NCI-H128 (cell line): ENCODE measurements at regions not wholly inside any gene's neighbourhood (a gene's known extent, or its start where the extent isn't known, plus 50 kb on each side); places are given as distances from the start of the nearest gene placed in this dataset.

Experiments used
- DNase-seq: peaks from one replicate; lab custom pipeline; 2025; ENCODE audit not compliant: unreplicated experiment; lab: John Stamatoyannopoulos, UW

DNA sequence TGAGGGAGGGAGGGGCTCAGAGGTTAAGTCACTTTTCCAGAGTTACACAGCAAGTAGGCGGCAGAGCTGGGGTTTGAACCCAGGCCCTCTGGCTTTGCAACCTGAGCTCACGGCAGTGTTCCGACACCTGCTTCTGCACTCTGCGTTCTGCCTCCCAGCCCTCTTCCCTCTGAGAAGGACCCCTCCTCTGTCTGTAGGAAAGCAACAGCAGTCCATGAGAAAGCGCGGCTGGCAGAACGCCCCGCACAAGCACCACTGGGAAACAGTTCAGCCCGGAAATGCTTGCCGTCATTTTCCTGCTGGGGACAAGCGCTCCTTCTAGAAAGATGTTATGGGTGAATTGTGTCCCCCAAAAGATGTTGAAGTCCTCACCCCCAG lies 241.1 kb downstream of the NPHP4 start:
- DNase-seq: no peak

DNA sequence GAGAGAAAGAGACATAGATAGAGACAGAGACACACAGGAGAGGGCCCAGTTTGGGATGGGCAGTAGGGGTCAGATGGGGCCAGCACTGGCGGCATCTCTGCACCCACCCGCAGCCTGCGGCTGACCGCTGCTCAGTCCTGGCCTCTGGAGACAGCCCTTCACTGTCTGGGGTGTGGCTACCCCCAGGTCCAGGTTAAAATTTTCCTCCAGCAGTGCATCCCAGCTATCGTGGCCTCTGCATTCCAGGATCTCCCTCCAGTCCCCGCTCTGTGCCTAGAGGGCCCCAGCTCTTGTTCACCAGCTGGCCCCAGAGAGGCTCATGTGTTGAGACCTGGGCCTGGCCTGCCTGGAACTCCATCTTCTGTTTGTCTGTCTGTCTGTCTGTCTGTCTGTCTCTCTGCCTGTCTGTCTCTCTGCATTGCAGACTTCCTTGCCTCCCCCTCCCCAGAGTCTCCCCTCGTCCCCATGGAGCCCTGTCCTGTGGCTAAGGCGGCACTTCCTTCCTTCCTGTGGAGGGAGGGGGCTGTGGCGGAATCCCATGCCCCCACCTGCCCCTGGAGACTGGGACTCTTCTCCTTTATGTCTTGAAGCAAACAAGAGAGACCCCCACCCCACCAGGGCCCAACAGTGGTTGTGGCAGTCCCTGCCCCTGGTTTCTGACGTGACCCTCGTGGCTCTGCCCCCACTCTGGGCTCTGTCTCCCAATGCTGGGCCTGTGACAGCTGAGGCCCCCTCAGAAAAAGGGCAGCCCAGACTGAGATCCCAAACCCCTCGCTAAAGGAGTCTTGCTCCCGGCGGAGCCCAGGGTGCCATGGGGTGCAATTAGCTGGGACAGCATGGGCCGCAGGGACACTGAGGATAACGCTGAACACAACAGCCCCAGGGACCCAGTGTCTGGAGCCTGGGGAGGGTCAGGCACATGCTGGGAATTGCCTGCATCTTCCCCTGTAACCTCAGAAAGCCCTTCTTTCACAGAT lies 241.8 kb downstream of the NPHP4 start:
- DNase-seq: no peak

DNA sequence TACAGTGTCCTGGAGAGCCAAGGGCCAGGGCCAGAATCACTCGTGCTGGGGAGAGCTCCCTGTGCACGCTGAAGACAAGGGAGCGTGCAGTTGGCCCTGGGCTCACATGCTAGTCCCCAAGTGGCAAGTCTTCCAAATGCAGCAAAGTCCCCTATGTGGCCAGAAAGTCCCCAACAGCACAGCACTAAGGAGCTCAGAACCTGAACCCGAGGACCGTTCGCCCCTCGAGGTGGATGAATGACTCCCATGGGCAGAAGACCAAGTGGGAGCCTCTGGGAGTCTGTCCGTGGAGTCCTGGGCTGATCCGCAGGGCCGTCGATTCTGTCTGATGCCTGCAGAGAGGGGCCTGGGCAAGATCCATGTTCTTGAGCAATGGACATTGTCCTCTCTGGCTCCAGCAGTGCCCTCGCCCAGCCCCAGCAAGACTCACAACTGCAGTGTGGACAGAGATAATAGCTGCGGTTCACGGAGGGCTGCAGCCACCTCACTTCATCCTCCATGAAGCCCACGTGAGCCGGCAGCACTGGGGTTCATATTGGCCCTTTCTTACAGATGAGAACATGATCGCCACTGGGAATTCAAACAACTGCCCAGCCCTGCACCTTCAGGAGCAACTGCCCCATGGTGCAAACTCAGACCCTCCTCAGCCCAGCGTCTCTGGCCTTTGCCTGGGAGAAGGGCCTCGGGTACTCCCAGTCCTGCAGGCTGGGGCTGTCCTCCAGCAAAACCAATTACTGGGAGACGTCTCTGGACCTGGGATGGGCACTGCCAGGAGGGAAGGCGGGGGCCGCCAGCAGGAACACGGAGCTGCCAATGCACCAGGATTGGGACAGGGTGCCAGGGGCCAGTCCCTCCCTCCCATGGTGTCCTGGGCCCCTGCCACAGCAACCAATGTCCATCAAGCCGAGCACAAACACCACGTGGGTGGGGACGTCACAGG lies 243.7 kb downstream of the NPHP4 start:
- no peak for DNase-seq

DNA sequence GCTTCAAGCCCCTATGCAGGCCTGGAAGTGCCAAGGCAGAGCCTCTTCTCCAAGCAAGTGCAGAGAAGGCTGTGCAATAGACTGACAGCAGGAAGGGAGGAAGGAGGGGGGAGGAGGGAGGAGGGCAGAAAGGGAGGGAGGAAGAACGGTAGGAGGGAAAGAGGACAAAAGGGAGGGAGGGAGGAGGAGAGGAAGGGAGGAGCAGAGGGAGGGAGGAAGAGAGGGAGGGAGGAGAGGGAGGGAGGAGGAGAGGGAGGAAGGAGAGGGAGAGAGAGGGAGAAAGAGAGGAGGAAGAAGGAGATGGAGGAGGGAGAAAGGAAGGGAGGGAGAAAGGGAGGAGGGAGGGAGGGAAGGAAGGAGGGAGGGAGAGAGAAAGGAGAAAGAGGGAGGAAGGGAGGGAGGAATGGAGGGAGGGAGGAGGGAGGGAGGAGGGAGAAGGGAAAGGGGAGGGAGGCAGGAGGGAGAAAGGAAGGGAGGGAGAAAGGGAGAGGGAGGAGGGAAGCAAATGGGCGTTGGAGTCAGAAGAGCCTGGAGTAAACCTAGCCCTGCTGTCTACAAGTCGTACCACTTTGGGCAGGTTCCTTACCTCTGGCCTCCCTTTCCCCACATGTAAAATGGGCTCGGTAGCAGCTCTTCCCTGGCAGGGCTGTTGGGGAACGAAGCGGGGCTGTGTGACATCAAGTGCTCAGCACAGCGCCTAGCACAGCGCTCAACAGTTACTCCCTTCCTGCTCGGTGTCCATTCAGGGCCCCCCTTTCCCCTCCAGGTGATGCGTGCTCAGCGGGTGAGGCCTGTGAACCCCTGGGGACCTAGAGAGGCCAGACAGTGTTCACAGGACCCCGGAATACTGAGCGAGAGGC lies 244.6 kb downstream of the NPHP4 start:
- DNase-seq: no peak

DNA sequence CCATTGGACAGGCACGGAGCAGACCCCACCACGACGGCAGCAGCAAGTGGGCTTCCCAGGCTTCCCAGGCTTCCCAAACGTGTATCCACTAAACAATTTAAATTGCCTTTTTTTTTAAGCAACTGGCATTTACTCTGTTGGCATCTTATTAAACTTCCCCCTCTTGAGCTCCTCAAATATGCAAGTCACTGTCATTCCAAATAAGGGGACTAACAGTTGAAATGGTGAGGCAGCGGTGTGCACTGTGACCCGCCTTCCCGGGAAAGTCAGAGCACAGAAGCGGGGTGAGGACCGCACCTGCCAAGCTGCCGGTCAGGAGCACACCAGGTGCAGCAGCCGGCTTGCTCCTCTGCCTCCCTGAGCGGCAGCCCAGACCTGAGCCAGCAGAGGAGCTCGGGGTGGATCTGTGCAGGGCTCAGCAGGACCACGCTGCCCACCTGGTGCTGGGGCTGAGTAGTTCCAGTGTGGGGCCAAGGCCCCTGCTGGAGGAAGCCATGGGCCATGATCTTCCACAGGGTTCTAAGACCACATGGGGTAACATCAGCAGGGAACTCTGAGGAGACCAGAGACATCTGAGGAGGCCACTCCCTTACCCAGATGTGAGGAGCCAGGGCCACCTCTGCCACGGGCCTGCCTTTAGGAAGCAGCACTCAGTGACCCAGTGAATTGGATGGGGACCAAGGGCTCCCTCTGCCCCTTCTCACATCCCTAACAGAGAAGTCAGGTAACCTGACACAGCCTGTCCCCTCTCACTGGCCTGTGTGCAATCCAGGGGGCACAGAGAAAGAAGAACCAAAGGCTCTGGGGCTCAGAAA lies 245.4 kb downstream of the NPHP4 start:
- DNase-seq: no peak

DNA sequence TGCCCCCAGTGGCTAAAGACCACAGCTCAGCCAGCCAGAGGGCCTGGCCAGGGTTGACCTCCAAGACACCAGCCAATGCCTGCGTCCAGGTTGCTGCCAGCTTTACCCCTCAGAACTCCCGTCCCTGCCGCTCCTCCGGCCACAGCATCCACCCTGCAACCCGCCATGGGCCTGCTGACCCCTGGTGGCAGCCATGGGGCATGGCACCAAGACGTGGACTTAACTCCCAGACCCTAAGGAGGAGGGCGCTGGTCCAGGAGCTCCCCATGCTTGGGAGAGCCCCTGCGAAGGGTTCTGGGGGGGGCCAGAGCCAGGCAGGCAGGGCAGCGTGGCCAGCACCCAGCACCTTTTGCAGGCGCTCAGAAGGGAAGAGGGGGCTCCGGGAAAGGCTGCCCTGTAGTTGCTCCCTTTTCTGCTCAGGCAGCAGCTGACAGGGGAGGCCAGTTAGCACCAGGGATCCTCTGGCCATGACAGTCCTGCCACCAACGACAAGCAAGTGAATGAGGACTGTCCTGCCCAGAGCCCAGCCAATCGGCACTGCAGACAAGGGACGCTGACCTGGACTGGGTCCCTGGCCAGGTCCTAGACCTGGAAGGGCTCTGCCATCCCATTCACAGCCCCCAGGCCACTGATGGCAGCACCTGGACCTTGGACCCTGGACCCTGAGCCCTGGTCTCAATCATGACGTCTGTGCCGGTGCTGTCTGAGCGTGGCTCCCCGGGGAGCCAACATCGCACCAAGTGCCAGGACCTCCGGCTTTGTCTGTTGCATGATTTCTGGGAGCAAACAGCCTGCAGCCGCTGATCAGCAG lies 246.2 kb downstream of the NPHP4 start:
- DNase-seq: peak; percentile 35

DNA sequence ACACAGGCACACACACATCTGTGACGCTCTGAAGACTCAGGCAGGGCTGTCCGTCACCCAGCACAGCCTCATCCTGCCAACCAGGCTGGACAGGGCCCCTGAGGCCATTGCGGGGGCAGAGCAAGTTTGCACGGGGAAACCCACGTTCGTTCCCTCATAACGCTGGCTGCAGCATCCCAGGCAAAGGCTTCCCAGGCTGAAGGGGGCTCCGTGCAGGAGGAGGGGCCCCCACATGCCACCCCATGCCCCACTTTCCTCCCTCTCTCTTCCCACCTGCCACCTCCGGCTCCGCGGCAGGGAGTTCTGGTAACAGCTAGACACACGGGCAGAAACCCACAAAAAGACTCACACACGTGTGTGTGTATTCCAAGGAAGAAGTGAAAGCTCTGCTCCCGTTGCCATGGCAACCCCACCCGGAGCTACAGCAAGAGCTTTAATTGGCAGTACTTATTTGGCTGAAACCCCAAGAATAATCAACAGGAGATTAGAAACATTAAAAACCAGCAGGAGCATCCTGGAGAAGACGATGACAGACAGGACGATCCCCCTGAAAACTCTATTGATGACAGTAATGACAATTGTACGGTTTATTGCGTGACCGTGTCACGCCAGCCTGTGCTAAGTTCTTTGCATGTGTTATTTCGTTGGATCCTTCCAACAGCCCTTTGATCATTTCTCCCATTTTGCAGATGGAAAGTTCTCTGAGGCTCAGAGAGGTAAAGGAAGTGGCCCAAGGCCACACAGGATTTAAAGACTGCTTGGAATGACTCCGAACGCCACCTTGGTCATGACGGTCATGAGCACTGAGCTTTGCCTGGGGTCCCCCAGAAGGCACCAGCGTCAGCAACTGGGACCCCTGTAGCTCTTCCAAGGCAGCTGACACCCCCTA lies 247.1 kb downstream of the NPHP4 start:
- no peak for DNase-seq

DNA sequence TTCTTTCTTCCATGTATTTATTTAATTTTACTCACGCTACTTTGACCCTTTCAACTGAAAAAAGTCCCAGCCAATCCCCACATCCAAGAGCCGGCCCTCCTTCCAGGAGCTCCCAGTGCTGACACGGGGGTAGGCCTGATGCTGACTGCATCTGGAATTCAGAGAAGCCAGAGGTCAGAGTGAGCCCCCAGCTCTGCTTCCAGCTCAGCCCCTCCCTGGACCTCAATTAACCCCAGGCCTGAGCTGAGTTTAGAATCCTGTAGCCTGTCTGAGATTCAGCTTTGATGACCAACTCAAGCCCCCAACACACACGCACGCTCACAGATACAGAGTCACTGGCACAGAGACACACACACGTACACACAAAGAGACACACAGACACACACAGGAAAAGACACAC lies 247.9 kb downstream of the NPHP4 start:
- no peak for DNase-seq

DNA sequence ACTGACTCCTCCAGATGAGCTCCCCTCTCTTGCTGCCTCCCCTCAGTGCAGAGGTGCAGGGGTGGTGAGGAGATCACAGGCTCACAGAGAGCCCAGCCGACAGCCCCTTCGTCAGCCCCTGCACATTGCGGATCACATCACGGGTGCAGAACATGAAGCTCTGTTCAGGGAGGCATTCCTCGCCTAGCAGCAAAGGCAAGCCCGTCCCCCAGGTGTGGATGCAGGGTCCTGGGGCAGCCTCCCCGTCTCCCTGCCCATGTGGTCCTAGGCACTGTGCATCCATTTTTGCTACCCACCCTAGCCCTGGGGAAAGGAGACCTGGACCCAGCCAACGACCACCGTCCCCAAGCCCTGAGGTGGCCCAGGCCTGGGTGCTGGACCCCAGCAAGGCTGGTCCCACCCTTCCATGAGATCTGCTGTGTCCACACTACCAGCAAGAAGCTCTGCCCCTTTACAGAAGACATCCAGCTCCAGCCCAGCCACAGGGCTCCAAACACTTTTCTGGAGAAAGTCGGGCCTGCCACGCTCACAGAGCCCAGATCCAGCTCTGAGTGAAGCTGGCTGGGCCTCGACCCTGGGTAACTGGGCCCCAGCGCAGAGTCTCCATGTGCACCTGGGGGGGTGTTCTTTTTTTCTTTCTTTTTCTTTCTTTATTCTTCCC lies 248.7 kb downstream of the NPHP4 start:
- no peak for DNase-seq

DNA sequence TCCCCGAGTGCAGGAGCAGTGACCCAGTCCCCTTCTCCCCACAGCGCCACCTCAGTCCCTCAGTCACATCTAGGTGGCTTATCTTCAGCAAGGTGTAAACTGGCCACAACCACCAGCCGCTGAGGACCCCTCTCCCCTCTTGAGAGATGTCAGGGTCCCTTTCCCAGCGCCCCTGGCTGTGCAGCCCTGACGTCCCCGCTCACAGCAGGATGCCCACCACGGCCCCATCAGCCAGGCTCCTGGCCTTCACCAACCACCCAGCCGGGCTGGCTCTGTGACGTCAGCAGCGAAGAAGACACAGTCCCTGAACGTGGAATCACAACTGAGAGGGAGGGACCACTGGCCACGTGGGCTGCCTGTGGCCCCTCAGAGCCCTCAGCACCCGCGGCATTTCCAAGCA lies 249.4 kb downstream of the NPHP4 start:
- DNase-seq: no peak

DNA sequence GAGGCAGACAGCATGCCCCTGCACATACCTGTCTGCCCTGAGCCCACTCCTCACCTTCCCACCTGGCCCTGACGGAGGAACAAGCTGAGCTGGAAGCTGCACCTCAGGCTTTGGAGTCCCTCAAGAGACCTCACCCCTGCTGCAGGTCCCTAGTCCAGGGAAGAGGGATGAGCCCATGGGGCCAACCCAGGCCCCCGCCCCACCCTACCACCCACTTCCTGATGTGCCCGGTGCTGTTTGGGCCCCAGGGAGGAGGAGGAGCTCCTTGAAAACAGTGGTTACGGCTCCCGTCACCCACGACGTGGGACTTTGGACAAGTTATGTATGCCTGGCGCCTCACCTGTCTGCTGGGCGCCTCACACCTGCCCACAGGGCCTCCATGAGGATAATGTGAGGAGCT lies 250.2 kb downstream of the NPHP4 start:
- DNase-seq: no peak

DNA sequence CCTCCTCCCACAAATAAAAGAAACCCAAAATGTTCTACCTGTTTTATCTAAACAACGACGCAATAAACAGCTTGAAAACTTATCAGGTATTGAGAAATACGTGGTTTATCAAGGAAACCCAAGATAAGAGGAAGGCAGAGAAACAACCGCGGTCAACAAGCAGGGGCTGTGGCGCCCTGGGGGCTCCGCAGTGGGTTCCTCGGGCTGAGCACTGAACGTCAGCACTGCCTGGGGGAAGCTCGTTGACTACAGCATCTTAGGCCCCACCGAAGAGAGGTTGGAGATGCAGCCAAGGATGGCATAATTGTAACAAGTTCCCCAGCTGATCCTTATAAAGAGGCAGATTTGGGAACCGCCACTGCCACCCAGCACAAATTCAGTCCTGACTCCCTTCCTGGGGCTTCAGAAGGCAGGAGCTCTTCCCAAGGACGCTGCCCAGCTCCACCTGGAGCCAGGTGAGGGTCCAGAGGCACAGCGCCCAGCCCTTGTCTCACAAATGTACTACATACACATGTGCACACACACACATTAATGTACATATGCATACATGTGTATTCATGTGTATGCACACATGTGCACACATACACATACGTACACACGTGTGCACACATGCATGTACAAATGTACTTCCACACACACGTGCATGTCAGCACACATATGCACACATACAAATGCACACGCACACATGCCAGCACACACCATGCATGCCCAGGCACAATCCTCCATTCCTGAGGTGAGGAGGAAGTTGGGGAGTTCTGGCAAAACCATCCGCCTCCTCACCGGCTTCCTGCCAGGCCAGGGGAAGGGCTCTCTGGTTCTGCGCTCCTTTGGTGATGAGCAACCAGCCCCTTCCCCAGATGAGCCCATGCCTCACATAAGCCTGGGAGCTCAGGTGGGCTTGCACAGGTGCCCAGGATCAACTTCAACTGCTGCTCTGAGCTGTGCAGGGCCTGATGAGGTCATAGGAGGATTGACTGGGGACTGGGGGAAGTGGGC lies 251.1 kb downstream of the NPHP4 start:
- no peak for DNase-seq

DNA sequence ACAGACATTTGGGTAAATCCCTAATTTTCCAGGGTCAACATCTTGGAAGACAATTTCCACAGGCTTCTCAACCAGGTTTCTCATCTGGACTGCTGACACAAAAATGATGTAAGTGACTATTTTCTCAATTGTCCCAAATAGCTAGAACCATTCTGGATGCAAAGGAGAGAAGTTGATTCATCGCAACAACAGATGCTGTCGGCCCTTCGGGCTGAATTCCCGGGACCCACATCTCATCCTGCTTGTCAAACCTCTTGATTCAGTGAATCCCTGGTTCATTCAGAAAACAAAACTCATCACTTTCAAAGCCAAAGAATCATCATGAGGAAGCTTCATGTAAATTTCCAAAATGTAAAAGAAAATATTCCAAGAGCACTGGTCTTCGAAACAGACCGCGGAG lies 251.8 kb downstream of the NPHP4 start:
- DNase-seq: no peak

DNA sequence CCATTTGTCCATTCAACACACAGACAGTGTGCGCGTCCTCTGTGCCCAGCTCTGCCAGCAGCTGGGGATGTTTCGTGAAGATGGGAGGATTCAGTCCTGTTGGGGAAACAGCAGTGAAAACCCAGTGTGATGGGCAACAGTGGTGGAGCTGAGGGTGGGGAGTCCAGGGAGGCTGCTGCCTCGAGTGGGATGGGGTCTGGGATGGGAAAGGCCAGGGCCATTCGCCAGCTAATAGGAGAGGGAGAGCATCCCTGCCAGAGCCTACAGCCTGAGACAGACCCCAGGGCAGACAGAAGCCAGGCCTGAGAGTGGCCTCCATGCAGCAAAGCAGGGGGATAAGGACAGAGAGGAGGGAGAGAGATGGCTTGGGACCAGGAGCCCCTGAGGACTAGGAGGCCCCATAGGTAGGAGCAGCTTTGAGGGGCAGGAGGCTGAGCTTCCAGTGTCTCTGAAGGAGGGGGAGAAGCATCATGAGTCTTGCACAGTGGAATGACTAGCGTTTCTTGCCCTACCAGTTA lies 252.6 kb downstream of the NPHP4 start:
- no peak for DNase-seq

DNA sequence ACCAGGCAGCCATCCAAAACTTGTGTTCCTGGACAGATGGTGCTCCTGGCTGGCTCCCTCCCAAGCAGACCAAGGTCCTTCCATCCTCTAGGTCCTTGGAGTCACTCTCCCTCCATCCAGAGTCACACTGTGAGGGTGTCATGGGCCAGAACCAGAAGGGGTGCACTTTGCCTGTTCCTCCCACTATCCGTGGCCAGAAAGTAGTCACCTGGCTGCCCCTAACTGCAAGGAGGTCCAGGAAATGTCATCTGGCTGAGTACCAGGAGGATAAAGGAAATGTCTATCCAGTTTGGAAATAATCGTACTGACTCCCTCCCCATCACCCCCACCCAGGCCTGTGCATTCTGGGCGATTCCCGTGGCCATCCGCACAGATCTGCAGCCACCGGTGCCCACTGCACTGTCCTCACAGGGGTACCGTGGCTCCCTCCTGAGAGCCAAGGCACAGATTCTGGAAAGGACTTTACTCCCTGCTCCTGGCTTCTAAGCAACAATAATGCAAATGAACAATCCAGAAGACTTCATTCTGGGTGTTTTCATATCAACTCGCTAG lies 253.2 kb downstream of the NPHP4 start:
- no peak for DNase-seq

DNA sequence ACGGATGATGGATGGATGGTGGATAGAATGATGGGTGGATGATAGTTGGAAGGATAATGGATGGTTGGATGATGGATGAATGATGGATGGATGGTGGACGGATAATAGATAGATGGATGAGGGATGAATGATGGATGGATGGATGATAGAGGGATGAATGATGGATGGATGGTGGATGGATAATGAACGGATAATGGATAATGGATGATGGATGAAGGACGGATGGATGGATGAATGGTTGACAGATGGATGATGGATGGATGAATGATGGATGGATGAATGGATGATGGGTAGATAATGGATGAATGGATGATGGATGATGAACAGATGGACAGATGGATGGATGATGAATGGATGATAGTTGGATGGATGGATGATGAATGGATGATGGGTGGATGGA lies 255.1 kb downstream of the NPHP4 start:
- no peak for DNase-seq
